SK-N-SH (cell line): ENCODE measurements at regions not wholly inside any gene's neighbourhood (a gene's known extent, or its start where the extent isn't known, plus 50 kb on each side); places are given as distances from the start of the nearest gene placed in this dataset.

Experiments used
- CTCF ChIA-PET: fragments of 300-600, 350-600 bp; formaldehyde crosslinking; extraction: SDS; loops from one replicate; lab custom pipeline; 2021; lab: Yijun Ruan, JAX
- POLR2A ChIA-PET: fragments of 350-600 bp; sonication (Branson Sonifier 250); formaldehyde crosslinking; extraction: SDS; loops from one replicate; lab custom pipeline; 2020; ENCODE audit warnings: antibody characterized with exemption, inconsistent platforms; lab: Yijun Ruan, JAX
- DNase-seq: peaks from one replicate; pipeline ENCODE4 v3.0.0; 2012
- H2AFZ ChIP-seq: fragments of 200-600 bp; sonication (generic); 2 replicates; pipeline ENCODE4 v1.8.1; 2016; ENCODE audit warnings: antibody characterized with exemption, mild to moderate bottlenecking, low read depth
- H3F3A ChIP-seq: fragments of 200-600 bp; sonication (generic); replicated peaks from 2 replicates; pipeline ENCODE3; 2016; ENCODE audit warnings: antibody characterized with exemption, mild to moderate bottlenecking; ENCODE audit not compliant: insufficient read depth
- H3K27ac ChIP-seq, 2 experiments: fragments of 200-500 bp in 1 of 2; fragments of 200-600 bp in 1 of 2; sonication (Bioruptor generic) in 1 of 2; sonication (generic), shearing (Covaris generic) in 1 of 2; 2 replicates each; pipeline versions ENCODE4 v1.5.1 to v1.6.1; 2014 to 2016; ENCODE audit warnings: low read depth in 2 of 2, inconsistent platforms in 1 of 2, low read length in 1 of 2, mild to moderate bottlenecking in 1 of 2, mixed read lengths in 1 of 2
- H3K27me3 ChIP-seq: fragments of 200-600 bp; sonication (generic), shearing (Covaris generic); 2 replicates; pipeline ENCODE4 v1.6.1; 2016; ENCODE audit warnings: mixed run types; ENCODE audit not compliant: insufficient read depth
- H3K36me3 ChIP-seq, 2 experiments: fragments of 200-500 bp in 1 of 2; fragments of 200-600 bp in 1 of 2; sonication (Bioruptor generic) in 1 of 2; sonication (generic) in 1 of 2; replicated peaks in 1 of 2; 2 replicates each; pipeline versions ENCODE3 to v1.5.1; 2014 to 2016; ENCODE audit warnings: low read length in 1 of 2, mild to moderate bottlenecking in 1 of 2; ENCODE audit not compliant: insufficient read depth in 2 of 2, control insufficient read depth in 1 of 2
- H3K4me1 ChIP-seq, 2 experiments: fragments of 200-500 bp in 1 of 2; fragments of 200-600 bp in 1 of 2; sonication (Bioruptor generic) in 1 of 2; sonication (generic), shearing (Covaris generic) in 1 of 2; 2 replicates each; pipeline versions ENCODE4 v1.5.1 to v1.6.1; 2014 to 2016; ENCODE audit warnings: low read depth in 1 of 2, low read length in 1 of 2, mixed run types in 1 of 2; ENCODE audit not compliant: insufficient read depth in 2 of 2, control insufficient read depth in 1 of 2
- H3K4me2 ChIP-seq: fragments of 200-600 bp; sonication (generic), shearing (Covaris generic); 2 replicates; pipeline ENCODE4 v1.6.1; 2017; ENCODE audit warnings: mixed run types
- H3K4me3 ChIP-seq, 2 experiments: fragments of 200-500 bp in 1 of 2; fragments of 200-600 bp in 1 of 2; sonication (Bioruptor generic) in 1 of 2; sonication (generic), shearing (Covaris generic) in 1 of 2; 2 replicates each; pipeline versions ENCODE4 v1.5.1 to v1.8.1; 2014 to 2016; ENCODE audit warnings: low read depth in 2 of 2, inconsistent platforms in 1 of 2, low read length in 1 of 2, mild to moderate bottlenecking in 1 of 2, mixed read lengths in 1 of 2, moderate library complexity in 1 of 2
- H3K79me2 ChIP-seq: fragments of 200-600 bp; sonication (generic); 2 replicates; pipeline ENCODE4 v1.8.1; 2017; ENCODE audit warnings: mild to moderate bottlenecking; ENCODE audit not compliant: insufficient read depth
- H3K9ac ChIP-seq: fragments of 200-600 bp; sonication (generic); 2 replicates; pipeline ENCODE4 v1.6.1; 2017; ENCODE audit warnings: mixed run types
- H3K9me2 ChIP-seq: fragments of 200-600 bp; sonication (generic); 2 replicates; pipeline ENCODE4 v1.6.1; 2017; ENCODE audit warnings: mixed run types
- H3K9me3 ChIP-seq: fragments of 200-600 bp; sonication (generic); 2 replicates; pipeline ENCODE4 v1.6.1; 2017; ENCODE audit warnings: mixed run types, mild to moderate bottlenecking, moderate library complexity
- H4K20me1 ChIP-seq: fragments of 200-600 bp; sonication (generic); 2 replicates; pipeline ENCODE4 v1.6.1; 2017; ENCODE audit warnings: mild to moderate bottlenecking, mixed run types; ENCODE audit not compliant: insufficient read depth
- ELF1 ChIP-seq: IDR thresholded peaks from 2 replicates; pipeline ENCODE4 v1.4.0; 2012
- EP300 ChIP-seq, 2 experiments: IDR thresholded peaks; 2 replicates each; pipeline versions ENCODE4 v1.4.0 to v1.6.1; 2012; ENCODE audit warnings: borderline replicate concordance in 1 of 2, low read depth in 1 of 2, low read length in 1 of 2
- FOSL2 ChIP-seq: IDR thresholded peaks from 2 replicates; pipeline ENCODE4 v1.4.0; 2012; ENCODE audit warnings: low read depth, mild to moderate bottlenecking, moderate library complexity, borderline replicate concordance
- GATA2 ChIP-seq: sonication (generic); formaldehyde crosslinking; IDR thresholded peaks from 2 replicates; pipeline ENCODE4 v1.5.0; 2020; ENCODE audit warnings: mild to moderate bottlenecking, missing genetic modification reagents
- JUND ChIP-seq: IDR thresholded peaks from 2 replicates; pipeline ENCODE4 v1.4.0; 2012
- MAX ChIP-seq: IDR thresholded peaks from 2 replicates; pipeline ENCODE4 v1.4.0; 2012; ENCODE audit warnings: low read depth
- PBX3 ChIP-seq: IDR thresholded peaks from 2 replicates; pipeline ENCODE4; 2012
- RAD21 ChIP-seq: IDR thresholded peaks from 2 replicates; pipeline ENCODE4 v1.6.1; 2012; ENCODE audit warnings: mild to moderate bottlenecking, low read length
- REST ChIP-seq: IDR thresholded peaks from 2 replicates; pipeline ENCODE4 v1.6.1; 2012; ENCODE audit warnings: mild to moderate bottlenecking, low read depth, low read length, moderate library complexity
- RXRA ChIP-seq: IDR thresholded peaks from 2 replicates; pipeline ENCODE4 v1.4.0; 2012; ENCODE audit warnings: low read depth, mild to moderate bottlenecking, borderline replicate concordance
- USF1 ChIP-seq: IDR thresholded peaks from 2 replicates; pipeline ENCODE4 v1.4.0; 2012; ENCODE audit warnings: low read depth, borderline replicate concordance
- USF2 ChIP-seq: fragments of 150-350 bp; IDR thresholded peaks from 2 replicates; pipeline ENCODE4 v1.6.1; 2017; ENCODE audit warnings: antibody characterized with exemption, low read length, low read depth, borderline replicate concordance
- YY1 ChIP-seq: IDR thresholded peaks from 2 replicates; pipeline ENCODE4 v1.4.0; 2012; ENCODE audit warnings: low read depth, mild to moderate bottlenecking
- WGBS: methylation state at CpG from one replicate; pipeline ENCODE4 v1.1.6; 2017; ENCODE audit warnings: low lambda C conversion rate; 5-methylcytosine and 5-hydroxymethylcytosine counted together

GRCh38 chr9:93900971-93901861 is 53.9 kb downstream of the BARX1 start:
- 40% methylated on average over 11 of the region's 13 CpGs for WGBS
- Histone ChIP-seq H3K36me3 (no peaks in the 10 kb centered on the region), H3K4me1 (no peaks in the 10 kb centered on the region; a peak in 1 of 4 replicates), H3K27me3 (no peaks in the 10 kb centered on the region), H3K79me2 (no peaks in the 10 kb centered on the region), H3K9ac (no peak overlapping the region), H3K4me2 (no peak overlapping the region), H3F3A (no peaks in the 10 kb centered on the region), H3K4me3 (no peak overlapping the region), H2AFZ (no peak overlapping the region), H3K27ac (no peak overlapping the region), H4K20me1 (no peaks in the 10 kb centered on the region), H3K9me2 (no peaks in the 10 kb centered on the region), H3K9me3 (no peaks in the 10 kb centered on the region)
- no peak for DNase-seq
- ChIA-PET POLR2A (no interaction called here), CTCF (no interaction called here)
- TF ChIP-seq FOSL2, result no peak
- TF ChIP-seq USF1, result no peak
- no peak for TF ChIP-seq PBX3
- no peak for TF ChIP-seq RXRA
- TF ChIP-seq REST, result no peak

- no peaks in the 10 kb centered on the region for H3K9me3 ChIP-seq
- no peak for DNase-seq
- no peaks in the 10 kb centered on the region for H4K20me1 ChIP-seq
- H3K9me2 ChIP-seq, result no peaks in the 10 kb centered on the region
- no peaks in the 10 kb centered on the region for H3F3A ChIP-seq
- no peaks in the 10 kb centered on the region for H3K36me3 ChIP-seq
- H3K4me2 ChIP-seq, result no peak overlapping the region
- no peak for TF ChIP-seq GATA2 (CRISPR knock-in tag)
- TF ChIP-seq USF2, result no peak
- TF ChIP-seq EP300 (IDR thresholded peaks at IDR 0.05; ENCODE audit: borderline replicate concordance in 1 of 2, low read depth in 1 of 2, low read length in 1 of 2), result no peak
- no peak for TF ChIP-seq YY1
- TF ChIP-seq ELF1, result no peak
- no peak for TF ChIP-seq MAX
- TF ChIP-seq JUND, result no peak
- TF ChIP-seq RAD21, result no peak
- ChIA-PET POLR2A (no interaction called here), CTCF (no interaction called here)
- peaks cover 0 to 8% of the 10 kb centered on the region in 2 experiments; a peak in 1 of 4 replicates for H3K4me1 ChIP-seq
- H3K27ac ChIP-seq, result no peak overlapping the region
- no peak overlapping the region for H3K9ac ChIP-seq
- H3K27me3 ChIP-seq, result no peaks in the 10 kb centered on the region
- no peak overlapping the region for H3K4me3 ChIP-seq
- no peak overlapping the region for H2AFZ ChIP-seq
- no peaks in the 10 kb centered on the region for H3K79me2 ChIP-seq
- 59% methylated on average over 5 of the region's 5 CpGs for WGBS
Measured at GRCh38 chr9:93900436-93900819, 54.7 kb downstream of the BARX1 start.
